Neural progenitor cell (in vitro differentiated cells): ENCODE measurements at regions not wholly inside any gene's neighbourhood (a gene's known extent, or its start where the extent isn't known, plus 50 kb on each side); places are given as distances from the start of the nearest gene placed in this dataset.

Source experiments
- EZH2 ChIP-seq: fragments of 200-600 bp; sonication (generic); IDR thresholded peaks from 2 replicates; pipeline ENCODE4 v1.6.1; 2017; ENCODE audit warnings: antibody characterized with exemption, mild to moderate bottlenecking, moderate library complexity
- EZH2phosphoT487 ChIP-seq: fragments of 200-600 bp; sonication (generic); IDR thresholded peaks from 2 replicates; pipeline ENCODE4 v1.6.1; 2017; ENCODE audit warnings: antibody characterized with exemption
- TF ChIP-seq, protein P1 (sequence below): fragments of 200-600 bp; sonication (generic); IDR thresholded peaks from 2 replicates; pipeline ENCODE4 v1.5.1; 2017; ENCODE audit warnings: antibody characterized with exemption, mild to moderate bottlenecking

DNA sequence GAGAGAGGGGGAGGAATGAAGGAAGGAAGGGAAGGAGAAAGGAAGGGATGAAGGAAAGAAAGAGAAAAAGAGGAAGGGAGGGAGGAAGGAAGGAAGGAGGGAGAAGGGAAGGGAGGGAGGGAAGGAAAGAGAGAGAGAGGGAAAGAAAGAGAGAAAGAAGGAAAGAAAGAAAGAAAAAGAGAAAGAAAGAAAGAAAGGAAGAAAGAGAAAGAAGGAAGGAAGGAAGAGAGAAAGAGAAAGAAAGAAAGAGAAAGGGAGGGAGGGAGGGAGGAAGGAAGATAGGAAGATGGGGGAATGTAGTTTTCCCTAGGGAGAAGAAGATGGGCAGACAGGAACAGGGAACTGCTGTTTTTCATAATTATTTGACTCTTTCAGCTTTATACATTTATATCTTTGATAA is 115.1 kb upstream of the CXADR start:
- TF ChIP-seq, protein P1, sequence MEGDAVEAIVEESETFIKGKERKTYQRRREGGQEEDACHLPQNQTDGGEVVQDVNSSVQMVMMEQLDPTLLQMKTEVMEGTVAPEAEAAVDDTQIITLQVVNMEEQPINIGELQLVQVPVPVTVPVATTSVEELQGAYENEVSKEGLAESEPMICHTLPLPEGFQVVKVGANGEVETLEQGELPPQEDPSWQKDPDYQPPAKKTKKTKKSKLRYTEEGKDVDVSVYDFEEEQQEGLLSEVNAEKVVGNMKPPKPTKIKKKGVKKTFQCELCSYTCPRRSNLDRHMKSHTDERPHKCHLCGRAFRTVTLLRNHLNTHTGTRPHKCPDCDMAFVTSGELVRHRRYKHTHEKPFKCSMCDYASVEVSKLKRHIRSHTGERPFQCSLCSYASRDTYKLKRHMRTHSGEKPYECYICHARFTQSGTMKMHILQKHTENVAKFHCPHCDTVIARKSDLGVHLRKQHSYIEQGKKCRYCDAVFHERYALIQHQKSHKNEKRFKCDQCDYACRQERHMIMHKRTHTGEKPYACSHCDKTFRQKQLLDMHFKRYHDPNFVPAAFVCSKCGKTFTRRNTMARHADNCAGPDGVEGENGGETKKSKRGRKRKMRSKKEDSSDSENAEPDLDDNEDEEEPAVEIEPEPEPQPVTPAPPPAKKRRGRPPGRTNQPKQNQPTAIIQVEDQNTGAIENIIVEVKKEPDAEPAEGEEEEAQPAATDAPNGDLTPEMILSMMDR = no peak
- TF ChIP-seq EZH2 (no peak), EZH2phosphoT487 (no peak)
